ENCODE measurements at regions not wholly inside any gene's neighbourhood (a gene's known extent, or its start where the extent isn't known, plus 50 kb on each side); places are given as distances from the start of the nearest gene placed in this dataset.

- no peak for TF ChIP-seq SP1 (IDR thresholded peaks at IDR 0.05)
- no peak for TF ChIP-seq NFRKB (IDR thresholded peaks at IDR 0.05)
- TF ChIP-seq, protein P1, sequence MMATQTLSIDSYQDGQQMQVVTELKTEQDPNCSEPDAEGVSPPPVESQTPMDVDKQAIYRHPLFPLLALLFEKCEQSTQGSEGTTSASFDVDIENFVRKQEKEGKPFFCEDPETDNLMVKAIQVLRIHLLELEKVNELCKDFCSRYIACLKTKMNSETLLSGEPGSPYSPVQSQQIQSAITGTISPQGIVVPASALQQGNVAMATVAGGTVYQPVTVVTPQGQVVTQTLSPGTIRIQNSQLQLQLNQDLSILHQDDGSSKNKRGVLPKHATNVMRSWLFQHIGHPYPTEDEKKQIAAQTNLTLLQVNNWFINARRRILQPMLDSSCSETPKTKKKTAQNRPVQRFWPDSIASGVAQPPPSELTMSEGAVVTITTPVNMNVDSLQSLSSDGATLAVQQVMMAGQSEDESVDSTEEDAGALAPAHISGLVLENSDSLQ (IDR thresholded peaks at IDR 0.05): no peak
These were observed 113.4 kb upstream of the FOXF1 start for GRCh38 chr16:86396901-86397311.
